AML-193 (cell line): ENCODE measurements at regions not wholly inside any gene's neighbourhood (a gene's known extent, or its start where the extent isn't known, plus 50 kb on each side); places are given as distances from the start of the nearest gene placed in this dataset.
"Not testable (repeated sequence)": the region's sequence is repeated elsewhere in the genome, so short reads cannot be mapped to it uniquely, and the experiment has no call there.

Source experiments
- DNase-seq, 2 experiments: peaks; one replicate each; lab custom pipeline; 2025; lab: John Stamatoyannopoulos, UW

- DNase-seq = no peak
These were observed 700.8 kb downstream of the MAT2B start for GRCh38 chr5:164206196-164206595.

- no peak for DNase-seq
These were observed 702.2 kb downstream of the MAT2B start for GRCh38 chr5:164207646-164208045.

GRCh38 chr5:164210491-164210890 is 705.1 kb downstream of the MAT2B start:
- no peak for DNase-seq

GRCh38 chr5:164214698-164215097 is 709.3 kb downstream of the MAT2B start:
- DNase-seq = no peak

GRCh38 chr5:164217464-164217863 is 712.0 kb downstream of the MAT2B start:
- DNase-seq = no peak

- DNase-seq = no peak
These were observed 715.1 kb downstream of the MAT2B start for GRCh38 chr5:164220522-164220921.

- no peak for DNase-seq
These were observed 718.8 kb downstream of the MAT2B start for GRCh38 chr5:164224236-164224635.

GRCh38 chr5:164224772-164225171 is 719.4 kb downstream of the MAT2B start:
- no peak for DNase-seq

- DNase-seq = no peak
These were observed 724.9 kb downstream of the MAT2B start for GRCh38 chr5:164230341-164230740.

GRCh38 chr5:164233791-164234190 is 728.4 kb downstream of the MAT2B start:
- DNase-seq = no peak

GRCh38 chr5:164234321-164234720 is 728.9 kb downstream of the MAT2B start:
- DNase-seq = no peak

- DNase-seq = no peak
These were observed 730.0 kb downstream of the MAT2B start for GRCh38 chr5:164235300-164235891.

GRCh38 chr5:164237486-164237885 is 732.1 kb downstream of the MAT2B start:
- no peak for DNase-seq

GRCh38 chr5:164251781-164252180 is 746.4 kb downstream of the MAT2B start:
- DNase-seq = not testable (repeated sequence)

- DNase-seq = no peak
These were observed 748.3 kb downstream of the MAT2B start for GRCh38 chr5:164253764-164254163.

- DNase-seq = no peak
These were observed 750.3 kb downstream of the MAT2B start for GRCh38 chr5:164255598-164256213.

- DNase-seq = no peak
These were observed 750.9 kb downstream of the MAT2B start for GRCh38 chr5:164256351-164256750.

- DNase-seq = no peak
These were observed 751.5 kb downstream of the MAT2B start for GRCh38 chr5:164256954-164257353.

- no peak for DNase-seq
These were observed 760.1 kb downstream of the MAT2B start for GRCh38 chr5:164265566-164265965.

GRCh38 chr5:164266571-164266970 is 761.2 kb downstream of the MAT2B start:
- no peak for DNase-seq

- peak; percentile 17 to 21 for DNase-seq
These were observed 772.3 kb downstream of the MAT2B start for GRCh38 chr5:164277720-164278119.

GRCh38 chr5:164289526-164289925 is 784.1 kb downstream of the MAT2B start:
- DNase-seq = no peak

- no peak for DNase-seq
These were observed 791.2 kb downstream of the MAT2B start for GRCh38 chr5:164296603-164297080.

- no peak for DNase-seq
These were observed 792.7 kb downstream of the MAT2B start for GRCh38 chr5:164298165-164298564.
